Caki2 (cell line): ENCODE measurements at regions not wholly inside any gene's neighbourhood (a gene's known extent, or its start where the extent isn't known, plus 50 kb on each side); places are given as distances from the start of the nearest gene placed in this dataset.

Experiments used
- DNase-seq: peaks from one replicate; pipeline ENCODE4 v3.0.0-alpha.2; 2015; ENCODE audit warnings: low read depth
- in situ Hi-C: cut with HindIII; loops from 2 replicates; pipeline ENCODE4 v1.10.0; 2016; ENCODE audit warnings: low sequenced_read_pairs, low pct_unique_long_range_greater_than_20kb, mixed read lengths

GRCh38 chr13:30841154-30841553, 64.9 kb upstream of the MEDAG start:
- no peak for DNase-seq
- in situ Hi-C loops = no loop called here

GRCh38 chr13:30843548-30843947, 62.5 kb upstream of the MEDAG start:
- in situ Hi-C loops = no loop called here
- no peak for DNase-seq

- DNase-seq = no peak
Observed at GRCh38 chr13:30844548-30845296, 61.3 kb upstream of the MEDAG start.

GRCh38 chr13:30845297-30846214, 60.5 kb upstream of the MEDAG start:
- no peak for DNase-seq
- in situ Hi-C loops = no loop called here

More at GRCh38 chr13:30844548-30845296, 61.3 kb upstream of the MEDAG start:
- in situ Hi-C loops = no loop called here

GRCh38 chr13:30846311-30846710, 59.8 kb upstream of the MEDAG start:
- peak; percentile 31 for DNase-seq
- in situ Hi-C loops = no loop called here

- in situ Hi-C loops = no loop called here
Observed at GRCh38 chr13:30846866-30847265, 59.2 kb upstream of the MEDAG start.

GRCh38 chr13:30847650-30848307, 58.3 kb upstream of the MEDAG start:
- in situ Hi-C loops = no loop called here
- DNase-seq = no peak

More at GRCh38 chr13:30846866-30847265, 59.2 kb upstream of the MEDAG start:
- DNase-seq = no peak

GRCh38 chr13:30848332-30849027, 57.6 kb upstream of the MEDAG start:
- no peak for DNase-seq
- in situ Hi-C loops = no loop called here

GRCh38 chr13:30849611-30850010, 56.5 kb upstream of the MEDAG start:
- DNase-seq = no peak
- in situ Hi-C loops = no loop called here

GRCh38 chr13:30850204-30850866, 55.7 kb upstream of the MEDAG start:
- no peak for DNase-seq
- in situ Hi-C loops = no loop called here

- no peak for DNase-seq
Observed at GRCh38 chr13:30850867-30851211, 55.2 kb upstream of the MEDAG start.

GRCh38 chr13:30851697-30852096, 54.4 kb upstream of the MEDAG start:
- no peak for DNase-seq
- in situ Hi-C loops = no loop called here

More at GRCh38 chr13:30850867-30851211, 55.2 kb upstream of the MEDAG start:
- in situ Hi-C loops = no loop called here

- no peak for DNase-seq
- in situ Hi-C loops = no loop called here
Observed at GRCh38 chr13:30855569-30855968, 50.5 kb upstream of the MEDAG start.

GRCh38 chr13:30856005-30856790, 49.9 kb upstream of the MEDAG start:
- in situ Hi-C loops = no loop called here
- DNase-seq = no peak
